Breast epithelium (tissue), 4 donors: ENCODE measurements at regions not wholly inside any gene's neighbourhood (a gene's known extent, or its start where the extent isn't known, plus 50 kb on each side); places are given as distances from the start of the nearest gene placed in this dataset.

Source experiments
- DNase-seq, 2 donors: peaks; one replicate each; pipeline ENCODE4 v3.0.0-alpha.2; 2019; ENCODE audit warnings: low spot score in 2 of 2
- H3K27ac ChIP-seq, 2 donors: fragments of 200-600 bp; sonication (generic) in 1 of 2; one replicate each; pipeline ENCODE4 v1.5.1; 2016 to 2019; ENCODE audit warnings: mild to moderate bottlenecking in 1 of 2
- H3K27me3 ChIP-seq, 2 donors: fragments of 200-600 bp; sonication (generic) in 1 of 2; one replicate each; pipeline versions ENCODE4 v1.5.1 to v1.6.0; 2017 to 2019; ENCODE audit warnings: control low read depth in 1 of 2, mild to moderate bottlenecking in 1 of 2
- H3K36me3 ChIP-seq: fragments of 200-600 bp; one replicate; pipeline ENCODE4 v1.5.1; 2019
- H3K4me1 ChIP-seq, 2 donors: fragments of 200-600 bp; sonication (generic); one replicate each; pipeline ENCODE4 v1.5.1; 2016 to 2019; ENCODE audit warnings: control low read depth in 1 of 2
- H3K4me3 ChIP-seq, 3 donors: fragments of 200-600 bp; sonication (generic); 1 replicate in 2 of 3; 2 replicates in 1 of 3; pipeline ENCODE4 v1.5.1; 2016 to 2019; ENCODE audit warnings: mild to moderate bottlenecking in 3 of 3, moderate library complexity in 2 of 3
- H3K9me3 ChIP-seq, 2 donors: fragments of 200-600 bp; sonication (generic) in 1 of 2; one replicate each; pipeline ENCODE4 v1.5.1; 2016 to 2019; ENCODE audit warnings: control low read depth in 1 of 2
- CTCF ChIP-seq, 3 donors: fragments of 450-650 bp; IDR thresholded peaks; one replicate each; pipeline ENCODE4 v1.5.1; 2016 to 2017; ENCODE audit warnings: antibody characterized with exemption in 3 of 3, mild to moderate bottlenecking in 3 of 3, moderate library complexity in 3 of 3
- POLR2A ChIP-seq: fragments of 450-650 bp; IDR thresholded peaks from one replicate; pipeline ENCODE4 v1.6.1; 2016; ENCODE audit warnings: antibody characterized with exemption, mild to moderate bottlenecking, moderate library complexity
- POLR2AphosphoS5 ChIP-seq, 3 donors: sonication (generic); formaldehyde crosslinking; IDR thresholded peaks; one replicate each; pipeline ENCODE4 v1.6.1; 2017; ENCODE audit warnings: antibody characterized with exemption in 3 of 3
- intact Hi-C: fragments of 100-400 bp; cut with DNase I; formaldehyde crosslinking; loops from one replicate; pipeline ENCODE4 v1.15.1; 2023; ENCODE audit warnings: low total_unique reads

- peaks cover 0 to 44% of the 10 kb centered on the region in 2 donors for H3K27me3 ChIP-seq
- H3K4me1 ChIP-seq = no peaks in the 10 kb centered on the region
- TF ChIP-seq CTCF (IDR thresholded peaks at IDR 0.05) (no peak), POLR2A (no peak), POLR2AphosphoS5 (IDR thresholded peaks at IDR 0.05) (no peak)
- no peaks in the 10 kb centered on the region for H3K9me3 ChIP-seq
- H3K27ac ChIP-seq = no peak overlapping the region
- no peaks in the 10 kb centered on the region for H3K36me3 ChIP-seq
- intact Hi-C loops = no loop called here
- no peak overlapping the region for H3K4me3 ChIP-seq
- DNase-seq = no peak
Observed at GRCh38 chrX:45777366-45777765, 576.7 kb upstream of the DIPK2B start.

GRCh38 chrX:45775468-45775867, 574.8 kb upstream of the DIPK2B start:
- intact Hi-C loops = no loop called here
- peak in 1 of 2 donors; percentile 56 for DNase-seq
- no peak for TF ChIP-seq CTCF (IDR thresholded peaks at IDR 0.05)
- no peak for TF ChIP-seq POLR2AphosphoS5 (IDR thresholded peaks at IDR 0.05)
- TF ChIP-seq POLR2A = no peak
- Histone ChIP-seq H3K36me3 (no peaks in the 10 kb centered on the region), H3K4me1 (peaks cover 0 to 5% of the 10 kb centered on the region in 2 donors), H3K27ac (peak overlapping the region; percentile 14 to 60), H3K9me3 (no peaks in the 10 kb centered on the region), H3K27me3 (peaks cover 0 to 48% of the 10 kb centered on the region in 2 donors), H3K4me3 (no peak overlapping the region)

GRCh38 chrX:45774961-45775360, 574.3 kb upstream of the DIPK2B start:
- peaks cover 0 to 50% of the 10 kb centered on the region in 2 donors for H3K27me3 ChIP-seq
- H3K4me3 ChIP-seq = no peak overlapping the region
- no peaks in the 10 kb centered on the region for H3K36me3 ChIP-seq
- H3K9me3 ChIP-seq = no peaks in the 10 kb centered on the region
- TF ChIP-seq CTCF (IDR thresholded peaks at IDR 0.05) (no peak), POLR2A (no peak), POLR2AphosphoS5 (IDR thresholded peaks at IDR 0.05) (no peak)
- intact Hi-C loops = no loop called here
- H3K27ac ChIP-seq = peak overlapping the region; percentile 14 to 60
- DNase-seq = no peak
- H3K4me1 ChIP-seq = peaks cover 0 to 5% of the 10 kb centered on the region in 2 donors

GRCh38 chrX:45773572-45773971, 572.9 kb upstream of the DIPK2B start:
- intact Hi-C loops = no loop called here

More at GRCh38 chrX:45773572-45773971, 572.9 kb upstream of the DIPK2B start:
- Histone ChIP-seq H3K4me1 (peaks cover 0 to 5% of the 10 kb centered on the region in 2 donors), H3K36me3 (no peaks in the 10 kb centered on the region), H3K4me3 (no peak overlapping the region), H3K9me3 (no peaks in the 10 kb centered on the region), H3K27me3 (peaks cover 0 to 45% of the 10 kb centered on the region in 2 donors), H3K27ac (no peak overlapping the region)
- TF ChIP-seq POLR2A = no peak
- TF ChIP-seq CTCF (IDR thresholded peaks at IDR 0.05) = no peak
- TF ChIP-seq POLR2AphosphoS5 (IDR thresholded peaks at IDR 0.05) = no peak
- DNase-seq = no peak
